ENCODE measurements at regions not wholly inside any gene's neighbourhood (a gene's known extent, or its start where the extent isn't known, plus 50 kb on each side); places are given as distances from the start of the nearest gene placed in this dataset.

- no peaks in the 10 kb centered on the region for H3K4me1 Mint-ChIP-seq (ENCODE audit: low read depth)
- H3K36me3 Mint-ChIP-seq (ENCODE audit: low read depth) = no peaks in the 10 kb centered on the region
- H3K27ac ChIP-seq (ENCODE audit: low read depth in 1 of 2, low read length in 2 of 2) = no peak overlapping the region
- H3K27me3 ChIP-seq (ENCODE audit: control insufficient read depth in 1 of 2, insufficient read depth in 2 of 2, low read length in 2 of 2) = no peaks in the 10 kb centered on the region
- no peak overlapping the region for H3K27ac Mint-ChIP-seq
- H3K4me1 ChIP-seq (ENCODE audit: insufficient read depth, low read length) = no peaks in the 10 kb centered on the region
- no peaks in the 10 kb centered on the region for H3K9me3 ChIP-seq (ENCODE audit: control insufficient read depth in 1 of 2, insufficient read depth in 1 of 2, low read length in 2 of 2)
- DNase-seq (no peak), ATAC-seq (ENCODE audit: poor library complexity) (no peak)
- no peak for TF ChIP-seq CTCF (IDR thresholded peaks at IDR 0.05)
- ChIA-PET CTCF (no interaction called here), POLR2A (no interaction called here)
- intact Hi-C loops (cut with DNase I, micrococcal nuclease) = no loop called here
- no peaks in the 10 kb centered on the region for H3K9me3 Mint-ChIP-seq
- H3K36me3 ChIP-seq (ENCODE audit: insufficient read depth, low read length) = no peaks in the 10 kb centered on the region
- H3K4me3 Mint-ChIP-seq = no peak overlapping the region
- H3K27me3 Mint-ChIP-seq = peaks cover 26% of the 10 kb centered on the region
- H3K4me3 ChIP-seq (ENCODE audit: low read length) = no peak overlapping the region
Measured at GRCh38 chr6:125564941-125565340, 184.5 kb upstream of the HEY2 start.

GRCh38 chr6:125567407-125567806, 182.0 kb upstream of the HEY2 start:
- peaks cover 0 to 7% of the 10 kb centered on the region in 2 experiments for H3K27me3 ChIP-seq (ENCODE audit: control insufficient read depth in 1 of 2, insufficient read depth in 2 of 2, low read length in 2 of 2)
- intact Hi-C loops (cut with DNase I, micrococcal nuclease) = no loop called here
- H3K4me1 Mint-ChIP-seq (ENCODE audit: low read depth) = no peaks in the 10 kb centered on the region
- H3K9me3 ChIP-seq (ENCODE audit: control insufficient read depth in 1 of 2, insufficient read depth in 1 of 2, low read length in 2 of 2) = no peaks in the 10 kb centered on the region
- no peak overlapping the region for H3K4me3 Mint-ChIP-seq
- ChIA-PET POLR2A (no interaction called here), CTCF (no interaction called here)
- no peak for TF ChIP-seq CTCF (IDR thresholded peaks at IDR 0.05)
- H3K36me3 Mint-ChIP-seq (ENCODE audit: low read depth) = no peaks in the 10 kb centered on the region
- H3K27me3 Mint-ChIP-seq = peaks cover 27% of the 10 kb centered on the region
- H3K27ac ChIP-seq (ENCODE audit: low read depth in 1 of 2, low read length in 2 of 2) = no peak overlapping the region
- no peaks in the 10 kb centered on the region for H3K36me3 ChIP-seq (ENCODE audit: insufficient read depth, low read length)
- no peak overlapping the region for H3K27ac Mint-ChIP-seq
- ATAC-seq (ENCODE audit: poor library complexity) (no peak), DNase-seq (no peak)
- H3K4me3 ChIP-seq (ENCODE audit: low read length) = no peak overlapping the region
- H3K9me3 Mint-ChIP-seq = no peaks in the 10 kb centered on the region
- H3K4me1 ChIP-seq (ENCODE audit: insufficient read depth, low read length) = no peaks in the 10 kb centered on the region

GRCh38 chr6:125568609-125569008, 180.8 kb upstream of the HEY2 start:
- Mint-ChIP-seq H3K9me3 (no peaks in the 10 kb centered on the region), H3K4me3 (no peak overlapping the region), H3K27ac (no peak overlapping the region), H3K27me3 (peaks cover 25% of the 10 kb centered on the region), H3K36me3 (ENCODE audit: low read depth) (no peaks in the 10 kb centered on the region), H3K4me1 (ENCODE audit: low read depth) (no peaks in the 10 kb centered on the region)
- Histone ChIP-seq H3K9me3 (ENCODE audit: control insufficient read depth in 1 of 2, insufficient read depth in 1 of 2, low read length in 2 of 2) (no peaks in the 10 kb centered on the region), H3K27me3 (ENCODE audit: control insufficient read depth in 1 of 2, insufficient read depth in 2 of 2, low read length in 2 of 2) (peaks cover 0 to 7% of the 10 kb centered on the region in 2 experiments), H3K36me3 (ENCODE audit: insufficient read depth, low read length) (no peaks in the 10 kb centered on the region), H3K27ac (ENCODE audit: low read depth in 1 of 2, low read length in 2 of 2) (no peak overlapping the region), H3K4me3 (ENCODE audit: low read length) (no peak overlapping the region), H3K4me1 (ENCODE audit: insufficient read depth, low read length) (no peaks in the 10 kb centered on the region)
- DNase-seq = no peak
- intact Hi-C loops (cut with DNase I, micrococcal nuclease) = no loop called here
- no peak for TF ChIP-seq CTCF (IDR thresholded peaks at IDR 0.05)
- no peak for ATAC-seq (ENCODE audit: poor library complexity)
- ChIA-PET POLR2A (no interaction called here), CTCF (no interaction called here)
